H1 (cell line): ENCODE measurements at regions not wholly inside any gene's neighbourhood (a gene's known extent, or its start where the extent isn't known, plus 50 kb on each side); places are given as distances from the start of the nearest gene placed in this dataset.

Experiments
- CTCF ChIA-PET: fragments of 300-600 bp; sonication (Branson Sonifier 250); formaldehyde crosslinking; loops from one replicate; lab custom pipeline; 2021; ENCODE audit not compliant: partially characterized antibody; lab: Charles Lee
- POLR2A ChIA-PET: fragments of 300-600 bp; sonication (Branson Sonifier 250); formaldehyde crosslinking; loops from one replicate; lab custom pipeline; 2021; ENCODE audit warnings: inconsistent platforms; ENCODE audit not compliant: partially characterized antibody; lab: Charles Lee
- DNase-seq, 2 experiments: peaks; one replicate each; pipeline versions ENCODE4 v3.0.0 to v3.0.0-alpha.2; 2010 to 2022; ENCODE audit warnings: low spot score in 2 of 2, low read depth in 1 of 2, mixed read lengths in 1 of 2
- FAIRE-seq: peaks from 2 replicates; lab custom pipeline; 2011; peaks lifted over from hg19 to GRCh38; lab: Jason Lieb, UNC
- H2AFZ ChIP-seq: 2 replicates; pipeline ENCODE4 v1.8.1; 2012; ENCODE audit warnings: low read length, inconsistent platforms
- H2AK5ac ChIP-seq: 2 replicates; pipeline ENCODE4 v1.6.1; 2013; ENCODE audit warnings: low read depth, low read length
- H2BK120ac ChIP-seq: replicated peaks from 2 replicates; pipeline ENCODE3; 2013; ENCODE audit warnings: low read depth, low read length, inconsistent platforms
- H2BK12ac ChIP-seq: 2 replicates; pipeline ENCODE4 v1.6.1; 2013; ENCODE audit warnings: low read depth, low read length
- H2BK15ac ChIP-seq: 2 replicates; pipeline ENCODE4 v1.6.1; 2013; ENCODE audit warnings: low read length
- H2BK20ac ChIP-seq: 2 replicates; pipeline ENCODE4 v1.6.1; 2013; ENCODE audit warnings: low read length
- H2BK5ac ChIP-seq: 2 replicates; pipeline ENCODE4 v1.6.1; 2013; ENCODE audit warnings: low read depth, low read length
- H3K14ac ChIP-seq: 2 replicates; pipeline ENCODE4 v1.6.1; 2013; ENCODE audit warnings: inconsistent platforms; ENCODE audit not compliant: insufficient read length
- H3K18ac ChIP-seq: 2 replicates; pipeline ENCODE4 v1.6.1; 2013; ENCODE audit warnings: low read length; ENCODE audit errors: extremely low read depth
- H3K23ac ChIP-seq: 2 replicates; pipeline ENCODE4 v1.6.1; 2013; ENCODE audit warnings: inconsistent platforms; ENCODE audit not compliant: insufficient read length
- H3K23me2 ChIP-seq: 2 replicates; pipeline ENCODE4 v1.6.1; 2013; ENCODE audit warnings: low read depth, low read length
- H3K27ac ChIP-seq: 2 replicates; pipeline ENCODE4 v1.6.1; 2011; ENCODE audit warnings: low read depth, low read length, inconsistent platforms
- H3K27me3 ChIP-seq, 4 experiments: replicated peaks in 1 of 4; 1 replicate in 1 of 4; 2 replicates in 3 of 4; pipeline versions ENCODE4 v1.6.1 to v1.8.1; 2011 to 2013; ENCODE audit warnings: low read length in 3 of 4, mild to moderate bottlenecking in 3 of 4, inconsistent platforms in 2 of 4, mixed read lengths in 2 of 4, moderate library complexity in 1 of 4; ENCODE audit not compliant: control insufficient read depth in 3 of 4, insufficient read depth in 3 of 4; ENCODE audit errors: extremely low read depth in 1 of 4
- H3K36me3 ChIP-seq, 4 experiments: 2 replicates each; pipeline versions ENCODE4 v1.6.1 to v1.8.1; 2011 to 2013; ENCODE audit warnings: mild to moderate bottlenecking in 4 of 4, low read length in 3 of 4, moderate library complexity in 2 of 4, control low read depth in 1 of 4, inconsistent platforms in 1 of 4; ENCODE audit not compliant: insufficient read depth in 4 of 4, control insufficient read depth in 2 of 4
- H3K4ac ChIP-seq: replicated peaks from 2 replicates; pipeline ENCODE3; 2013; ENCODE audit warnings: low read length, low read depth, mixed read lengths, inconsistent platforms; ENCODE audit not compliant: insufficient read length
- H3K4me1 ChIP-seq, 4 experiments: replicated peaks in 1 of 4; 1 replicate in 1 of 4; 2 replicates in 3 of 4; pipeline versions ENCODE4 v1.6.1 to v1.8.1; 2011 to 2013; ENCODE audit warnings: low read length in 3 of 4, inconsistent platforms in 2 of 4, mixed read lengths in 1 of 4; ENCODE audit not compliant: insufficient read depth in 4 of 4, control insufficient read depth in 3 of 4
- H3K4me2 ChIP-seq, 2 experiments: 2 replicates each; pipeline versions ENCODE4 v1.6.1 to v1.8.1; 2011 to 2013; ENCODE audit warnings: low read depth in 2 of 2, low read length in 2 of 2, control low read depth in 1 of 2, inconsistent platforms in 1 of 2, mild to moderate bottlenecking in 1 of 2; ENCODE audit not compliant: insufficient read depth in 1 of 2
- H3K4me3 ChIP-seq, 4 experiments: fragments of 200-600, 300-600 bp in 1 of 4; sonication (generic), shearing (Covaris generic), sonication (Bioruptor Twin) in 1 of 4; 2 replicates each; pipeline versions ENCODE4 v1.5.1 to v1.8.1; 2011 to 2016; ENCODE audit warnings: low read length in 4 of 4, low read depth in 3 of 4, control low read depth in 2 of 4, inconsistent platforms in 2 of 4, mild to moderate bottlenecking in 2 of 4, mixed read lengths in 1 of 4, moderate library complexity in 1 of 4; ENCODE audit not compliant: insufficient read depth in 2 of 4; ENCODE audit errors: extremely low read depth in 1 of 4
- H3K56ac ChIP-seq: replicated peaks from 2 replicates; pipeline ENCODE3; 2013; ENCODE audit warnings: low read depth, mild to moderate bottlenecking, mixed read lengths, low read length, inconsistent platforms; ENCODE audit not compliant: insufficient read length
- H3K79me1 ChIP-seq: 2 replicates; pipeline ENCODE4 v1.6.1; 2013; ENCODE audit warnings: low read depth, low read length, control low read depth
- H3K79me2 ChIP-seq, 2 experiments: 2 replicates each; pipeline versions ENCODE4 v1.6.1 to v1.8.1; 2012 to 2013; ENCODE audit warnings: low read length in 2 of 2, mild to moderate bottlenecking in 2 of 2, inconsistent platforms in 1 of 2; ENCODE audit not compliant: insufficient read depth in 2 of 2, control insufficient read depth in 1 of 2
- H3K9ac ChIP-seq, 4 experiments: replicated peaks in 1 of 4; 1 replicate in 1 of 4; 2 replicates in 3 of 4; pipeline versions ENCODE4 v1.6.1 to v1.8.1; 2011 to 2013; ENCODE audit warnings: low read depth in 3 of 4, low read length in 3 of 4, control low read depth in 2 of 4, mild to moderate bottlenecking in 2 of 4, moderate library complexity in 2 of 4, inconsistent platforms in 1 of 4; ENCODE audit errors: extremely low read depth in 1 of 4
- H3K9me3 ChIP-seq, 2 experiments: 2 replicates each; pipeline versions ENCODE4 v1.6.1 to v1.8.1; 2012 to 2013; ENCODE audit warnings: mild to moderate bottlenecking in 2 of 2, moderate library complexity in 2 of 2, control low read depth in 1 of 2, inconsistent platforms in 1 of 2, low read depth in 1 of 2, low read length in 1 of 2, mixed read lengths in 1 of 2; ENCODE audit not compliant: insufficient read depth in 2 of 2
- H4K20me1 ChIP-seq, 2 experiments: replicated peaks in 1 of 2; 2 replicates each; pipeline versions ENCODE3 to v1.8.1; 2011 to 2013; ENCODE audit warnings: inconsistent platforms in 2 of 2, low read length in 2 of 2, mild to moderate bottlenecking in 1 of 2; ENCODE audit not compliant: insufficient read depth in 2 of 2, control insufficient read depth in 1 of 2
- H4K5ac ChIP-seq: 2 replicates; pipeline ENCODE4 v1.6.1; 2013; ENCODE audit warnings: low read length, low read depth, mixed read lengths, inconsistent platforms; ENCODE audit not compliant: insufficient read length
- H4K8ac ChIP-seq: 2 replicates; pipeline ENCODE4 v1.8.0; 2013; ENCODE audit warnings: mild to moderate bottlenecking, moderate library complexity, low read length, inconsistent platforms; ENCODE audit not compliant: insufficient read depth; ENCODE audit errors: extremely low read depth
- H4K91ac ChIP-seq: replicated peaks from 2 replicates; pipeline ENCODE3; 2013; ENCODE audit warnings: low read length, mixed read lengths, inconsistent platforms; ENCODE audit not compliant: insufficient read length
- ASH2L ChIP-seq: fragments of 200-600, 300-600 bp; sonication (generic); IDR thresholded peaks from one replicate; pipeline ENCODE4 v1.7.1; 2017; ENCODE audit warnings: low read length
- HDAC6 ChIP-seq: IDR thresholded peaks from one replicate; pipeline ENCODE4 v1.7.1; 2012; ENCODE audit warnings: low read depth, mild to moderate bottlenecking, inconsistent platforms, low read length, moderate library complexity
- MAFK ChIP-seq: IDR thresholded peaks from 2 replicates; pipeline ENCODE4 v1.6.1; 2012; ENCODE audit warnings: low read depth, mild to moderate bottlenecking, improper control_type of control experiment, low read length
- SP1 ChIP-seq: IDR thresholded peaks from 2 replicates; pipeline ENCODE4 v1.6.1; 2011; ENCODE audit warnings: low read depth, low read length
- TEAD4 ChIP-seq: IDR thresholded peaks from 2 replicates; pipeline ENCODE4 v1.6.1; 2012; ENCODE audit warnings: low read depth, low read length, inconsistent platforms, mixed read lengths
- WGBS, 2 experiments: shearing (Covaris generic) in 1 of 2; methylation state at CpG; one replicate each; pipeline versions ENCODE4 v1.1.6 to v1.1.7; 2013 to 2015; ENCODE audit warnings: low lambda C conversion rate in 2 of 2, mixed read lengths in 2 of 2, inconsistent platforms in 1 of 2, low coverage in 1 of 2, missing lambda C conversion rate in 1 of 2; ENCODE audit not compliant: insufficient replicate concordance in 2 of 2, insufficient coverage in 1 of 2, insufficient read length in 1 of 2; ENCODE audit errors: extremely low coverage in 1 of 2, missing lambda C conversion rate in 1 of 2; 5-methylcytosine and 5-hydroxymethylcytosine counted together

GRCh38 chr6:4612636-4613171 lies 163.5 kb upstream of the CDYL start:
- DNase-seq (no peak), FAIRE-seq (no peak)
- Histone ChIP-seq H3K9ac (no peak overlapping the region), H4K20me1 (no peaks in the 10 kb centered on the region), H3K79me2 (no peaks in the 10 kb centered on the region), H3K36me3 (no peaks in the 10 kb centered on the region), H4K8ac (no peak overlapping the region), H2BK20ac (no peak overlapping the region), H4K91ac (no peak overlapping the region), H2BK15ac (no peak overlapping the region), H3K23ac (no peak overlapping the region), H3K18ac (no peak overlapping the region), H3K9me3 (no peaks in the 10 kb centered on the region), H3K4me3 (no peak overlapping the region), H3K4me1 (no peaks in the 10 kb centered on the region), H3K27ac (no peak overlapping the region), H4K5ac (no peak overlapping the region), H3K56ac (no peak overlapping the region), H3K4ac (no peak overlapping the region), H2AFZ (no peak overlapping the region), H3K4me2 (no peak overlapping the region), H3K14ac (no peak overlapping the region), H3K79me1 (no peaks in the 10 kb centered on the region), H3K23me2 (no peaks in the 10 kb centered on the region), H3K27me3 (no peaks in the 10 kb centered on the region), H2BK5ac (no peak overlapping the region), H2AK5ac (no peak overlapping the region), H2BK12ac (no peak overlapping the region), H2BK120ac (no peak overlapping the region)
- TF ChIP-seq SP1 (no peak), TEAD4 (no peak), HDAC6 (no peak), MAFK (no peak), ASH2L (no peak)
- WGBS, 2 experiments: 97% methylated on average over 5 of the region's 5 CpGs; no CpG with 5 or more reads in 1 of the 2 experiments
- ChIA-PET CTCF (interaction anchor here (0.8 kb wide), 1 partner anchor 35 kb away, joined by 3 read pairs; no protein-coding TSS in a partner anchor), POLR2A (interaction anchor here (0.5 kb wide), 1 partner anchor 12 kb away, joined by 3 read pairs; no protein-coding TSS in a partner anchor)
